HepG2 (cell line): ENCODE measurements at regions not wholly inside any gene's neighbourhood (a gene's known extent, or its start where the extent isn't known, plus 50 kb on each side); places are given as distances from the start of the nearest gene placed in this dataset.

Experiments used
- ATAC-seq: fragments of 200-7000 bp; cut with Tn5 transposase; 3 replicates; pipeline ENCODE4 v1.9.1; 2020; ENCODE audit warnings: mild to moderate bottlenecking, moderate library complexity
- BruUV-seq: library from RNA; stranded (reverse); fragments of 400-500 nt; replicated peaks from 2 replicates; lab custom pipeline; 2021; lab: Mats Ljungman, UMichigan
- CTCF ChIA-PET: fragments of 300-600 bp; formaldehyde crosslinking; extraction: SDS; loops from one replicate; lab custom pipeline; 2021; ENCODE audit warnings: low total read pairs, inconsistent platforms, low intra/inter-chr PET ratio; lab: Yijun Ruan, JAX
- POLR2A ChIA-PET: fragments of 350-600 bp; sonication (Branson Sonifier 250); formaldehyde crosslinking; loops from one replicate; lab custom pipeline; 2020; ENCODE audit warnings: antibody characterized with exemption, inconsistent platforms; lab: Yijun Ruan, JAX
- DNase-seq: peaks from one replicate; pipeline ENCODE4 v3.0.0-alpha.2; 2015; ENCODE audit warnings: low spot score
- FAIRE-seq: peaks from 3 replicates; lab custom pipeline; 2011; peaks lifted over from hg19 to GRCh38; lab: Jason Lieb, UNC
- H2AFZ ChIP-seq: one replicate; pipeline ENCODE4 v1.6.1; 2011; ENCODE audit warnings: low read length, inconsistent platforms
- H3K27ac ChIP-seq: fragments of 300-600 bp; 3 replicates; pipeline ENCODE4 v1.8.0; 2011; ENCODE audit warnings: mixed run types, mild to moderate bottlenecking, mixed read lengths, low read length, inconsistent platforms; ENCODE audit not compliant: insufficient read depth; ENCODE audit errors: extremely low read length
- H3K27me3 ChIP-seq, 2 experiments: fragments of 200-600 bp in 1 of 2; 2 replicates in 1 of 2; 3 replicates in 1 of 2; pipeline versions ENCODE4 v1.6.0 to v1.8.0; 2011; ENCODE audit warnings: low read length in 2 of 2, mild to moderate bottlenecking in 2 of 2, moderate library complexity in 2 of 2, inconsistent platforms in 1 of 2; ENCODE audit not compliant: insufficient read depth in 2 of 2, control insufficient read depth in 1 of 2
- H3K36me3 ChIP-seq, 2 experiments: fragments of 200-600 bp in 1 of 2; replicated peaks in 1 of 2; 2 replicates in 1 of 2; 3 replicates in 1 of 2; pipeline versions ENCODE4 v1.5.1 to v1.8.0; 2011; ENCODE audit warnings: low read length in 2 of 2, inconsistent platforms in 1 of 2; ENCODE audit not compliant: insufficient read depth in 2 of 2, control insufficient read depth in 1 of 2
- H3K4me1 ChIP-seq: 2 replicates; pipeline ENCODE4 v1.5.1; 2012; ENCODE audit warnings: low read length, inconsistent platforms; ENCODE audit not compliant: insufficient read depth
- H3K4me2 ChIP-seq: 2 replicates; pipeline ENCODE4 v1.6.0; 2011; ENCODE audit warnings: low read depth, low read length, inconsistent platforms
- H3K4me3 ChIP-seq, 3 experiments: fragments of 200-600 bp in 1 of 3; sonication (generic), shearing (Covaris generic) in 1 of 3; replicated peaks in 1 of 3; 2 replicates each; pipeline ENCODE4 v1.5.1; 2011 to 2016; ENCODE audit warnings: low read length in 3 of 3, inconsistent platforms in 2 of 3, low read depth in 2 of 3, mild to moderate bottlenecking in 2 of 3, control low read depth in 1 of 3, mixed read lengths in 1 of 3; ENCODE audit not compliant: insufficient read depth in 1 of 3
- H3K79me2 ChIP-seq: one replicate; pipeline ENCODE4 v1.6.1; 2011; ENCODE audit warnings: low read length, inconsistent platforms; ENCODE audit not compliant: insufficient read depth
- H3K9ac ChIP-seq: 2 replicates; pipeline ENCODE4 v1.6.0; 2011; ENCODE audit warnings: mild to moderate bottlenecking, low read depth, low read length, inconsistent platforms; ENCODE audit not compliant: insufficient read depth
- H3K9me3 ChIP-seq: 2 replicates; pipeline ENCODE4 v1.5.1; 2012; ENCODE audit warnings: mild to moderate bottlenecking, low read length
- H4K20me1 ChIP-seq: 2 replicates; pipeline ENCODE4 v1.6.0; 2011; ENCODE audit warnings: inconsistent platforms, mild to moderate bottlenecking, low read length, moderate library complexity; ENCODE audit not compliant: insufficient read depth
- BCL6 ChIP-seq: IDR thresholded peaks from 2 replicates; pipeline ENCODE4 v1.6.1; 2016; ENCODE audit warnings: missing genetic modification reagents, missing compliant biosample characterization
- ELF4 ChIP-seq: sonication (generic); formaldehyde crosslinking; IDR thresholded peaks from 2 replicates; pipeline ENCODE4 v1.5.0; 2020; ENCODE audit warnings: missing genetic modification reagents, mild to moderate bottlenecking, moderate library complexity, borderline replicate concordance
- FOXA1 ChIP-seq, 2 experiments: fragments of 450-650 bp in 1 of 2; sonication (generic) in 1 of 2; formaldehyde crosslinking in 1 of 2; IDR thresholded peaks; 2 replicates each; pipeline versions ENCODE4 v1.4.0 to v1.6.1; 2016 to 2020; ENCODE audit warnings: missing genetic modification reagents in 1 of 2
- FOXK1 ChIP-seq: sonication (generic); formaldehyde crosslinking; IDR thresholded peaks from 2 replicates; pipeline ENCODE4 v1.4.0; 2020; ENCODE audit warnings: low read depth, missing genetic modification reagents, borderline replicate concordance
- MLX ChIP-seq: IDR thresholded peaks from 2 replicates; pipeline ENCODE4 v1.6.1; 2016
- NR2F2 ChIP-seq: IDR thresholded peaks from 2 replicates; pipeline ENCODE4 v1.6.1; 2012; ENCODE audit warnings: low read depth, inconsistent platforms, borderline replicate concordance
- SOX6 ChIP-seq, 2 experiments: fragments of 450-650 bp in 1 of 2; sonication (generic) in 1 of 2; formaldehyde crosslinking in 1 of 2; IDR thresholded peaks; 2 replicates each; pipeline versions ENCODE4 v1.4.0 to v1.6.1; 2017 to 2020; ENCODE audit warnings: antibody characterized with exemption in 1 of 2, mild to moderate bottlenecking in 1 of 2, missing genetic modification reagents in 1 of 2
- U2AF2 ChIP-seq: fragments of 200-400 bp; formaldehyde crosslinking; IDR thresholded peaks from 2 replicates; pipeline ENCODE4 v1.6.1; 2017; ENCODE audit warnings: low read depth, mild to moderate bottlenecking, low read length
- ZFP36L2 ChIP-seq: sonication (generic); formaldehyde crosslinking; IDR thresholded peaks from 2 replicates; pipeline ENCODE4 v1.4.0; 2020; ENCODE audit warnings: missing genetic modification reagents
- ZMYM2 ChIP-seq: sonication (generic); formaldehyde crosslinking; IDR thresholded peaks from 2 replicates; pipeline ENCODE4 v1.8.0; 2022; ENCODE audit warnings: mild to moderate bottlenecking, missing genetic modification reagents
- ZNF138 ChIP-seq: sonication (generic); formaldehyde crosslinking; IDR thresholded peaks from 2 replicates; pipeline ENCODE4 v1.5.0; 2020; ENCODE audit warnings: mild to moderate bottlenecking, low read depth, missing genetic modification reagents
- ZNF274 ChIP-seq: sonication (generic); formaldehyde crosslinking; IDR thresholded peaks from 2 replicates; pipeline ENCODE4 v1.5.1; 2020; ENCODE audit warnings: mild to moderate bottlenecking, missing genetic modification reagents
- ZNF589 ChIP-seq: sonication (generic); formaldehyde crosslinking; conservative IDR thresholded peaks from 2 replicates; pipeline ENCODE4 v1.8.0; 2022; ENCODE audit warnings: mild to moderate bottlenecking, moderate library complexity, missing genetic modification reagents
- ZNF740 ChIP-seq: sonication (generic); formaldehyde crosslinking; IDR thresholded peaks from 2 replicates; pipeline ENCODE4 v1.4.0; 2020; ENCODE audit warnings: missing genetic modification reagents
- ZNF75D ChIP-seq: sonication (generic); formaldehyde crosslinking; IDR thresholded peaks from 2 replicates; pipeline ENCODE4 v1.8.1; 2023; ENCODE audit warnings: missing genetic modification reagents, mild to moderate bottlenecking, borderline replicate concordance
- ZNF792 ChIP-seq: IDR thresholded peaks from 2 replicates; pipeline ENCODE4 v1.6.1; 2016
- ZSCAN31 ChIP-seq: sonication (generic); formaldehyde crosslinking; IDR thresholded peaks from 2 replicates; pipeline ENCODE4 v1.5.0; 2020; ENCODE audit warnings: low read depth, mild to moderate bottlenecking, missing genetic modification reagents
- WGBS: methylation state at CpG from one replicate; pipeline ENCODE4 v1.1.6; 2017; ENCODE audit warnings: low lambda C conversion rate; 5-methylcytosine and 5-hydroxymethylcytosine counted together
- in situ Hi-C: cut with HindIII; loops from 2 replicates; pipeline ENCODE4 v1.10.0; 2017; ENCODE audit warnings: low pct_unique_long_range_greater_than_20kb; ENCODE audit not compliant: extremely low pct_ligation_motif_present
- intact Hi-C: fragments of 100-400 bp; cut with micrococcal nuclease; formaldehyde crosslinking; loops from one replicate; pipeline ENCODE4 v1.10.0; 2022; ENCODE audit not compliant: unreplicated experiment
- TF ChIP-seq, protein P1 (sequence below): sonication (generic); formaldehyde crosslinking; IDR thresholded peaks from 2 replicates; pipeline ENCODE4 v1.8.1; 2023; ENCODE audit warnings: missing genetic modification reagents, inconsistent platforms, borderline replicate concordance

GRCh38 chr9:79120941-79121340, 450.8 kb upstream of the TLE4 start:
- Histone ChIP-seq H3K79me2 (no peaks in the 10 kb centered on the region), H3K9me3 (no peaks in the 10 kb centered on the region), H2AFZ (no peak overlapping the region), H3K9ac (no peak overlapping the region), H4K20me1 (no peaks in the 10 kb centered on the region), H3K27me3 (no peaks in the 10 kb centered on the region)
- ATAC-seq: no peak
- in situ Hi-C loops: no loop called here
- no peak for TF ChIP-seq U2AF2
- TF ChIP-seq FOXA1 (IDR thresholded peaks at IDR 0.05): no peak
- no peak for TF ChIP-seq FOXA1 (CRISPR knock-in tag; IDR thresholded peaks at IDR 0.05)
- no peak for TF ChIP-seq ZNF792 (CRISPR knock-in tag)
- TF ChIP-seq, protein P1, sequence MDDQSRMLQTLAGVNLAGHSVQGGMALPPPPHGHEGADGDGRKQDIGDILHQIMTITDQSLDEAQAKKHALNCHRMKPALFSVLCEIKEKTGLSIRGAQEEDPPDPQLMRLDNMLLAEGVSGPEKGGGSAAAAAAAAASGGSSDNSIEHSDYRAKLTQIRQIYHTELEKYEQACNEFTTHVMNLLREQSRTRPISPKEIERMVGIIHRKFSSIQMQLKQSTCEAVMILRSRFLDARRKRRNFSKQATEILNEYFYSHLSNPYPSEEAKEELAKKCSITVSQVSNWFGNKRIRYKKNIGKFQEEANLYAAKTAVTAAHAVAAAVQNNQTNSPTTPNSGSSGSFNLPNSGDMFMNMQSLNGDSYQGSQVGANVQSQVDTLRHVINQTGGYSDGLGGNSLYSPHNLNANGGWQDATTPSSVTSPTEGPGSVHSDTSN: no peak
- no peak for TF ChIP-seq MLX (CRISPR knock-in tag)
- no peak for TF ChIP-seq ZMYM2 (CRISPR knock-in tag)
- TF ChIP-seq, all 625 proteins: peak for 0
- BruUV-seq: no TSS peak
- FAIRE-seq (no peak), DNase-seq (no peak)
- ChIA-PET CTCF (no interaction called here), POLR2A (no interaction called here)
- no peak overlapping the region for H3K27ac ChIP-seq
- 0% methylated on average over 2 of the region's 2 CpGs for whole genome bisulfite sequencing
- intact Hi-C loops: no loop called here
- no peak overlapping the region for H3K4me3 ChIP-seq
- H3K4me2 ChIP-seq: no peak overlapping the region
- no peaks in the 10 kb centered on the region for H3K4me1 ChIP-seq
- no peaks in the 10 kb centered on the region for H3K36me3 ChIP-seq

DNA sequence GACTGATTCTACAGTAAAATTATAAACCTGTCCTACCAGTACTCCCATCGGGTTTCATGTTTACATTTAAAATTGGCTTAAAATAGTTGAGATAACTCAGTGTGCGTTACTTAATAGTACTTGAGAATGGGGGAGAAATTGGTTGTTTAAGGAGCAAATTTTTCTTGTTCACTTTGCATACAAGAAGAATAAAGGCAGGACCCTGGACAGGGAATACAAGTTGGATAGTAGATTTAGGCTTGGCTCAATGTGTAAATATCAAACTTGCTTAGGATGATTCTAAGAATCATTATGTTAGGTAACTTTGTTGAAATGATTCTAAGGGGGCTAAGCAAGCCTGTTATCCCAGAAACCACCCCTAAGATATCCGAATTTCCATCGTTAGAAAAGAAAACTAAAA, 448.4 kb upstream of the TLE4 start:
- Histone ChIP-seq H3K79me2 (no peaks in the 10 kb centered on the region), H3K36me3 (no peaks in the 10 kb centered on the region), H3K9ac (no peak overlapping the region), H3K9me3 (no peaks in the 10 kb centered on the region), H3K4me3 (no peak overlapping the region), H3K27ac (no peak overlapping the region), H2AFZ (no peak overlapping the region), H3K4me1 (no peaks in the 10 kb centered on the region), H3K27me3 (no peaks in the 10 kb centered on the region), H3K4me2 (no peak overlapping the region), H4K20me1 (no peaks in the 10 kb centered on the region)
- ChIA-PET POLR2A (no interaction called here), CTCF (no interaction called here)
- WGBS: 3% methylated on average over 4 of the region's 4 CpGs
- intact Hi-C loops (no loop called here), in situ Hi-C loops (no loop called here)
- BruUV-seq: no TSS peak
- no peak for FAIRE-seq
- no peak for ATAC-seq
- no peak for DNase-seq
- TF ChIP-seq ELF4 (CRISPR knock-in tag) (no peak), ZSCAN31 (CRISPR knock-in tag) (no peak), ZFP36L2 (CRISPR knock-in tag) (no peak), ZNF75D (CRISPR knock-in tag) (no peak), FOXK1 (CRISPR knock-in tag) (no peak), SOX6 (IDR thresholded peaks at IDR 0.05) (no peak), SOX6 (CRISPR knock-in tag; IDR thresholded peaks at IDR 0.05) (no peak), ZNF138 (CRISPR knock-in tag) (no peak), NR2F2 (no peak), ZNF274 (no peak), ZNF740 (CRISPR knock-in tag) (no peak), BCL6 (CRISPR knock-in tag) (no peak), ZNF589 (CRISPR knock-in tag) (no peak)
